ENCODE measurements at regions not wholly inside any gene's neighbourhood (a gene's known extent, or its start where the extent isn't known, plus 50 kb on each side); places are given as distances from the start of the nearest gene placed in this dataset.
A peak's percentile ranks its signal among the peaks of the same experiment; 100 is the strongest.

DNA sequence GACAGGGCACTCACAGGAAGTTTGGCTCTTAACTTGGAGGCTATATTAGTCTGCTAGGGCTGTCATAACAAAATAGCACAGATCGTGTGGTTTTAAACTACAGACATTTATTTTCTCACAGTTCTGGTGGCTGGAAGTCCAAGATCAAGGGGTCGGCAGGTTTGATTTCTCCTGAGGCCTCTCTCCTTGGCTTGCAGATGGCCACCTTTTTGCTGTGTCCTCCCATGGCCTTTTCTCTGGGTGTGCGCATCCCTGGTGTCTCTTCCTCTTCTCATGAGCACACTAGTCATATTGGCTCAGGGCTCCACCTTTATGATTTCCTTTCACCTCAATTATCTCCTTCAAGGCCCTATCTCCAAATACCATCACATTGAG lies 69.3 kb downstream of the FOXB1 start:
- Histone ChIP-seq H2AFZ (ENCODE audit: low read depth, low read length) (no peak overlapping the region), H3K9ac (ENCODE audit: low read depth, low read length) (no peak overlapping the region), H3K79me2 (ENCODE audit: insufficient read depth, low read length) (no peaks in the 10 kb centered on the region), H3K4me1 (ENCODE audit: insufficient read depth, low read length) (peaks cover 24% of the 10 kb centered on the region), H3K9me3 (ENCODE audit: insufficient read depth, low read length, severe bottlenecking) (no peaks in the 10 kb centered on the region), H3K27ac (ENCODE audit: low read length) (no peak overlapping the region), H3K4me2 (ENCODE audit: insufficient read depth, low read length) (no peak overlapping the region), H4K20me1 (ENCODE audit: insufficient read depth, low read length) (no peaks in the 10 kb centered on the region), H3K27me3 (ENCODE audit: insufficient read depth, low read length, poor library complexity) (no peaks in the 10 kb centered on the region), H3K36me3 (ENCODE audit: insufficient read depth, low read length) (no peaks in the 10 kb centered on the region), H3K4me3 (ENCODE audit: low read depth in 1 of 2, low read length in 2 of 2) (no peak overlapping the region)
- TF ChIP-seq EZH2 (IDR thresholded peaks at IDR 0.05; ENCODE audit: borderline replicate concordance, low read depth, low read length, severe bottlenecking), result no peak
- TF ChIP-seq, protein P1, sequence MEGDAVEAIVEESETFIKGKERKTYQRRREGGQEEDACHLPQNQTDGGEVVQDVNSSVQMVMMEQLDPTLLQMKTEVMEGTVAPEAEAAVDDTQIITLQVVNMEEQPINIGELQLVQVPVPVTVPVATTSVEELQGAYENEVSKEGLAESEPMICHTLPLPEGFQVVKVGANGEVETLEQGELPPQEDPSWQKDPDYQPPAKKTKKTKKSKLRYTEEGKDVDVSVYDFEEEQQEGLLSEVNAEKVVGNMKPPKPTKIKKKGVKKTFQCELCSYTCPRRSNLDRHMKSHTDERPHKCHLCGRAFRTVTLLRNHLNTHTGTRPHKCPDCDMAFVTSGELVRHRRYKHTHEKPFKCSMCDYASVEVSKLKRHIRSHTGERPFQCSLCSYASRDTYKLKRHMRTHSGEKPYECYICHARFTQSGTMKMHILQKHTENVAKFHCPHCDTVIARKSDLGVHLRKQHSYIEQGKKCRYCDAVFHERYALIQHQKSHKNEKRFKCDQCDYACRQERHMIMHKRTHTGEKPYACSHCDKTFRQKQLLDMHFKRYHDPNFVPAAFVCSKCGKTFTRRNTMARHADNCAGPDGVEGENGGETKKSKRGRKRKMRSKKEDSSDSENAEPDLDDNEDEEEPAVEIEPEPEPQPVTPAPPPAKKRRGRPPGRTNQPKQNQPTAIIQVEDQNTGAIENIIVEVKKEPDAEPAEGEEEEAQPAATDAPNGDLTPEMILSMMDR (IDR thresholded peaks at IDR 0.05; ENCODE audit: borderline replicate concordance, extremely low read depth, low read length, poor library complexity, severe bottlenecking), result no peak
- ATAC-seq (ENCODE audit: insufficient read depth, low read depth) (no peak), DNase-seq (no peak)

DNA sequence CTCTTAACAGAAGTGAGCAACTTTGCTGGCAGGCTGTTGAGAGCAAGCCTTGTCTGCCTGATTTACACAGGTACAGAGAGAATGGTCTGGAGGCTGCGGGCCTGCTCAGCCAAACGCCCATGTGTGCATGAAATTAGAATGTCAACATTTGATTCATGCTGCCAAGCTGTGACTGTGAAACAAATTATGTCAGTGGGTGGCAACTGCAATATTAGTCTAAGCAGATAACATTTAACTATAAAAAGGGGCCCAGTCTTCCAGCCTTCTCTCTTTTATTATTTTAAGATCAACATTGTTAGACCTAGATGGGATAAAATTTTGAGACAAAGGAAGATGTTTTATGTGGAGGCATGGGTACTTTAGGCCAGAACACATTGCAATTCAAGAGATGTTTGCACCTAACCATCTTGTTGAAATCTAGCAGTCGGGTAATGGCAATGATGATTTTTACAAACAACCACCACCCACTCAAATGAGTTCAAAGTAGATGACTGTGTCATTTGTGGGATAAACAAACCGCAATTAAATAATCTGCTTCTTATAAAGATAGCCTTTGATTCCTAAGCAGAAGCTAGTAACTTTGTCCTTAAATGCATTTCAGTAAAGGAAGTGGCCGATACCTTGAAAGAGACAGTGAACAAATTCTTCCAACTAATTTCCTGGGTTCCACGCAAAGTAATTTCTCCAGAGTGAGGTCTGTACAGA lies 70.2 kb downstream of the FOXB1 start:
- Histone ChIP-seq H2AFZ (ENCODE audit: low read depth, low read length) (peak overlapping the region; percentile 38; the same call in 1 of the 2 replicates), H3K27me3 (ENCODE audit: insufficient read depth, low read length, poor library complexity) (no peaks in the 10 kb centered on the region), H4K20me1 (ENCODE audit: insufficient read depth, low read length) (no peaks in the 10 kb centered on the region), H3K27ac (ENCODE audit: low read length) (no peak overlapping the region), H3K9me3 (ENCODE audit: insufficient read depth, low read length, severe bottlenecking) (no peaks in the 10 kb centered on the region), H3K9ac (ENCODE audit: low read depth, low read length) (no peak overlapping the region), H3K79me2 (ENCODE audit: insufficient read depth, low read length) (no peaks in the 10 kb centered on the region), H3K4me1 (ENCODE audit: insufficient read depth, low read length) (peaks cover 24% of the 10 kb centered on the region), H3K36me3 (ENCODE audit: insufficient read depth, low read length) (no peaks in the 10 kb centered on the region), H3K4me3 (ENCODE audit: low read depth in 1 of 2, low read length in 2 of 2) (no peak overlapping the region), H3K4me2 (ENCODE audit: insufficient read depth, low read length) (no peak overlapping the region)
- no peak for DNase-seq
- TF ChIP-seq EZH2 (IDR thresholded peaks at IDR 0.05; ENCODE audit: borderline replicate concordance, low read depth, low read length, severe bottlenecking), result no peak
- TF ChIP-seq, protein P1 (IDR thresholded peaks at IDR 0.05; ENCODE audit: borderline replicate concordance, extremely low read depth, low read length, poor library complexity, severe bottlenecking), result no peak
- peak; percentile 62 for ATAC-seq (ENCODE audit: insufficient read depth, low read depth)

DNA sequence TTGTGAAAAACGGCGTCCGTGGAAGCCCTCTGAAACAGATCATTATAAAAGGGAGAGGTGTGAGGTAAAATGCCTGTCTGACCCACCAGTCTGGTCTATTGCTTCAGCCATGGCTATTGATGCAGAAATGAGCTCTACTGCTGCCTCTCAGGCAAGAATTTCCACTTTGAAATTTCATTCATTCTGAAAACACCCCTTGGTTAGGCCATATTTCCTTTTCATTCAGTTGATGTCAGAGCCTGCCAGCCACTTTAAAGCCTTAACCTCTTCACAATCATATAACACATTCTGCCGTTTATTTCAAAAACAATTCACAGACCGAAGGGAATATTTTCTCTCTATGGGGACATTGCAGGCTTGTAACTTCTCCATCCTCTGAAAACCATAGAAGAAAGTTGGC lies 71.9 kb downstream of the FOXB1 start:
- Histone ChIP-seq H2AFZ (ENCODE audit: low read depth, low read length) (no peak overlapping the region), H3K36me3 (ENCODE audit: insufficient read depth, low read length) (no peaks in the 10 kb centered on the region), H3K27me3 (ENCODE audit: insufficient read depth, low read length, poor library complexity) (no peaks in the 10 kb centered on the region), H4K20me1 (ENCODE audit: insufficient read depth, low read length) (no peaks in the 10 kb centered on the region), H3K4me3 (ENCODE audit: low read depth in 1 of 2, low read length in 2 of 2) (no peak overlapping the region), H3K27ac (ENCODE audit: low read length) (no peak overlapping the region), H3K4me2 (ENCODE audit: insufficient read depth, low read length) (no peak overlapping the region), H3K9me3 (ENCODE audit: insufficient read depth, low read length, severe bottlenecking) (no peaks in the 10 kb centered on the region), H3K9ac (ENCODE audit: low read depth, low read length) (no peak overlapping the region), H3K4me1 (ENCODE audit: insufficient read depth, low read length) (peaks cover 24% of the 10 kb centered on the region), H3K79me2 (ENCODE audit: insufficient read depth, low read length) (no peaks in the 10 kb centered on the region)
- TF ChIP-seq, protein P1 (IDR thresholded peaks at IDR 0.05; ENCODE audit: borderline replicate concordance, extremely low read depth, low read length, poor library complexity, severe bottlenecking), result no peak
- no peak for TF ChIP-seq EZH2 (IDR thresholded peaks at IDR 0.05; ENCODE audit: borderline replicate concordance, low read depth, low read length, severe bottlenecking)
- ATAC-seq (ENCODE audit: insufficient read depth, low read depth) (no peak), DNase-seq (no peak)
